ENCODE measurements at regions not wholly inside any gene's neighbourhood (a gene's known extent, or its start where the extent isn't known, plus 50 kb on each side); places are given as distances from the start of the nearest gene placed in this dataset.
"Not testable (repeated sequence)": the region's sequence is repeated elsewhere in the genome, so short reads cannot be mapped to it uniquely, and the experiment has no call there.

GRCh38 chrX:1072637-1073377 is 139.6 kb downstream of the CRLF2 start:
- no peak for ATAC-seq (ENCODE audit: low read depth in 2 of 2)
- peaks cover 10 to 19% (median 16%) of the 10 kb centered on the region in 7 donors for H3K9me3 Mint-ChIP-seq
- H3K4me1 Mint-ChIP-seq, result peaks cover 0 to 8% (median 7%) of the 10 kb centered on the region in 3 donors
- no peak for DNase-seq
- H3K36me3 Mint-ChIP-seq, result peaks cover 9 to 13% of the 10 kb centered on the region in 2 donors
- peaks cover 6 to 28% (median 19%) of the 10 kb centered on the region in 3 donors for H3K27me3 Mint-ChIP-seq
- H3K4me3 Mint-ChIP-seq, result no peak overlapping the region
- H3K27ac Mint-ChIP-seq, result peak overlapping the region in 1 of 6 donors; percentile 69

- Mint-ChIP-seq H3K4me3 (no peak overlapping the region), H3K36me3 (peaks cover 9 to 13% of the 10 kb centered on the region in 2 donors), H3K9me3 (peaks cover 10 to 17% (median 14%) of the 10 kb centered on the region in 7 donors), H3K27me3 (peaks cover 0 to 20% (median 12%) of the 10 kb centered on the region in 3 donors), H3K4me1 (peaks cover 0 to 3% (median 0%) of the 10 kb centered on the region in 3 donors), H3K27ac (peak overlapping the region in 1 of 6 donors; percentile 67)
- no peak for DNase-seq
- ATAC-seq (ENCODE audit: low read depth in 2 of 2), result no peak
Observed at GRCh38 chrX:1071351-1071750, 141.1 kb downstream of the CRLF2 start.

- no peak for DNase-seq
- no peak for ATAC-seq (ENCODE audit: low read depth in 2 of 2)
- H3K27me3 Mint-ChIP-seq, result peaks cover 7 to 18% (median 15%) of the 10 kb centered on the region in 3 donors
- no peak overlapping the region for H3K27ac Mint-ChIP-seq
- peaks cover 0 to 4% (median 0%) of the 10 kb centered on the region in 3 donors for H3K4me1 Mint-ChIP-seq
- peaks cover 7 to 25% (median 19%) of the 10 kb centered on the region in 7 donors for H3K9me3 Mint-ChIP-seq
- peaks cover 0 to 19% of the 10 kb centered on the region in 2 donors for H3K36me3 Mint-ChIP-seq
- H3K4me3 Mint-ChIP-seq, result no peak overlapping the region
Observed at GRCh38 chrX:1062351-1062750, 150.1 kb downstream of the CRLF2 start.

- ATAC-seq (ENCODE audit: low read depth in 2 of 2) (no peak), DNase-seq (no peak)
- H3K9me3 Mint-ChIP-seq, result peaks cover 7 to 25% (median 19%) of the 10 kb centered on the region in 7 donors
- peaks cover 7 to 18% (median 15%) of the 10 kb centered on the region in 3 donors for H3K27me3 Mint-ChIP-seq
- no peak overlapping the region for H3K4me3 Mint-ChIP-seq
- H3K4me1 Mint-ChIP-seq, result peaks cover 0 to 4% (median 0%) of the 10 kb centered on the region in 3 donors
- no peak overlapping the region for H3K27ac Mint-ChIP-seq
- peaks cover 0 to 19% of the 10 kb centered on the region in 2 donors for H3K36me3 Mint-ChIP-seq
Observed at GRCh38 chrX:1060562-1060960, 151.9 kb downstream of the CRLF2 start.

- Mint-ChIP-seq H3K27ac (peak overlapping the region in 1 of 6 donors; percentile 38), H3K27me3 (peaks cover 7 to 18% (median 15%) of the 10 kb centered on the region in 3 donors), H3K9me3 (peaks cover 8 to 25% (median 19%) of the 10 kb centered on the region in 7 donors), H3K4me1 (peaks cover 0 to 4% (median 0%) of the 10 kb centered on the region in 3 donors), H3K4me3 (no peak overlapping the region), H3K36me3 (peaks cover 0 to 19% of the 10 kb centered on the region in 2 donors)
- no peak for DNase-seq
- ATAC-seq (ENCODE audit: low read depth in 2 of 2), result no peak
Observed at GRCh38 chrX:1059576-1060561, 152.6 kb downstream of the CRLF2 start.

- H3K27me3 Mint-ChIP-seq; DNase-seq; H3K4me1 Mint-ChIP-seq; ATAC-seq (ENCODE audit: low read depth in 2 of 2); H3K27ac Mint-ChIP-seq; H3K4me3 Mint-ChIP-seq; H3K36me3 Mint-ChIP-seq: not testable (repeated sequence)
- peaks cover 0 to 35% (median 31%) of the 10 kb centered on the region in 7 donors for H3K9me3 Mint-ChIP-seq
Observed at GRCh38 chrX:1053600-1053999, 158.8 kb downstream of the CRLF2 start.

- Mint-ChIP-seq H3K4me3 (no peak overlapping the region), H3K36me3 (no peaks in the 10 kb centered on the region), H3K27me3 (no peaks in the 10 kb centered on the region), H3K27ac (no peak overlapping the region), H3K9me3 (peaks cover 0 to 35% (median 31%) of the 10 kb centered on the region in 7 donors), H3K4me1 (no peaks in the 10 kb centered on the region)
- ATAC-seq (ENCODE audit: low read depth in 2 of 2) (no peak), DNase-seq (no peak)
Observed at GRCh38 chrX:1053072-1053471, 159.4 kb downstream of the CRLF2 start.

GRCh38 chrX:1052021-1052420 is 160.4 kb downstream of the CRLF2 start:
- DNase-seq (no peak), ATAC-seq (ENCODE audit: low read depth in 2 of 2) (no peak)
- H3K4me3 Mint-ChIP-seq, result no peak overlapping the region
- no peaks in the 10 kb centered on the region for H3K4me1 Mint-ChIP-seq
- no peak overlapping the region for H3K27ac Mint-ChIP-seq
- H3K9me3 Mint-ChIP-seq, result peaks cover 1 to 37% (median 33%) of the 10 kb centered on the region in 7 donors
- H3K27me3 Mint-ChIP-seq, result no peaks in the 10 kb centered on the region
- no peaks in the 10 kb centered on the region for H3K36me3 Mint-ChIP-seq

- Mint-ChIP-seq H3K27me3 (no peaks in the 10 kb centered on the region), H3K27ac (no peak overlapping the region), H3K36me3 (no peaks in the 10 kb centered on the region), H3K4me1 (no peaks in the 10 kb centered on the region), H3K4me3 (no peak overlapping the region), H3K9me3 (peaks cover 4 to 37% (median 33%) of the 10 kb centered on the region in 7 donors)
- DNase-seq (no peak), ATAC-seq (ENCODE audit: low read depth in 2 of 2) (no peak)
Observed at GRCh38 chrX:1051421-1051820, 161.0 kb downstream of the CRLF2 start.

GRCh38 chrX:1045680-1046314 is 166.7 kb downstream of the CRLF2 start:
- Mint-ChIP-seq H3K4me3 (no peak overlapping the region), H3K4me1 (no peaks in the 10 kb centered on the region), H3K27me3 (no peaks in the 10 kb centered on the region), H3K36me3 (no peaks in the 10 kb centered on the region), H3K9me3 (peaks cover 5 to 24% (median 16%) of the 10 kb centered on the region in 7 donors), H3K27ac (peak overlapping the region in 1 of 6 donors; percentile 49)
- no peak for DNase-seq
- ATAC-seq (ENCODE audit: low read depth in 2 of 2), result no peak

- H3K9me3 Mint-ChIP-seq, result peaks cover 0 to 22% (median 13%) of the 10 kb centered on the region in 7 donors
- H3K4me3 Mint-ChIP-seq, result no peak overlapping the region
- H3K27me3 Mint-ChIP-seq, result no peaks in the 10 kb centered on the region
- no peaks in the 10 kb centered on the region for H3K36me3 Mint-ChIP-seq
- no peak for DNase-seq
- H3K4me1 Mint-ChIP-seq, result no peaks in the 10 kb centered on the region
- no peak overlapping the region for H3K27ac Mint-ChIP-seq
- no peak for ATAC-seq (ENCODE audit: low read depth in 2 of 2)
Observed at GRCh38 chrX:1041091-1041490, 171.4 kb downstream of the CRLF2 start.

GRCh38 chrX:1035931-1036330 is 176.5 kb downstream of the CRLF2 start:
- H3K9me3 Mint-ChIP-seq, result peaks cover 0 to 10% (median 4%) of the 10 kb centered on the region in 7 donors
- H3K36me3 Mint-ChIP-seq; DNase-seq; ATAC-seq (ENCODE audit: low read depth in 2 of 2); H3K27ac Mint-ChIP-seq; H3K4me3 Mint-ChIP-seq; H3K27me3 Mint-ChIP-seq; H3K4me1 Mint-ChIP-seq: not testable (repeated sequence)

GRCh38 chrX:1035206-1035605 is 177.2 kb downstream of the CRLF2 start:
- Mint-ChIP-seq H3K27ac (peak overlapping the region in 1 of 6 donors; percentile 62), H3K27me3 (no peaks in the 10 kb centered on the region), H3K9me3 (peaks cover 0 to 10% (median 3%) of the 10 kb centered on the region in 7 donors), H3K4me3 (no peak overlapping the region), H3K4me1 (no peaks in the 10 kb centered on the region), H3K36me3 (no peaks in the 10 kb centered on the region)
- ATAC-seq (ENCODE audit: low read depth in 2 of 2) (no peak), DNase-seq (no peak)

Measured in naive B cell (primary cell).